ENCODE measurements at regions not wholly inside any gene's neighbourhood (a gene's known extent, or its start where the extent isn't known, plus 50 kb on each side); places are given as distances from the start of the nearest gene placed in this dataset.
"Not testable (repeated sequence)": the region's sequence is repeated elsewhere in the genome, so short reads cannot be mapped to it uniquely, and the experiment has no call there.

DNA sequence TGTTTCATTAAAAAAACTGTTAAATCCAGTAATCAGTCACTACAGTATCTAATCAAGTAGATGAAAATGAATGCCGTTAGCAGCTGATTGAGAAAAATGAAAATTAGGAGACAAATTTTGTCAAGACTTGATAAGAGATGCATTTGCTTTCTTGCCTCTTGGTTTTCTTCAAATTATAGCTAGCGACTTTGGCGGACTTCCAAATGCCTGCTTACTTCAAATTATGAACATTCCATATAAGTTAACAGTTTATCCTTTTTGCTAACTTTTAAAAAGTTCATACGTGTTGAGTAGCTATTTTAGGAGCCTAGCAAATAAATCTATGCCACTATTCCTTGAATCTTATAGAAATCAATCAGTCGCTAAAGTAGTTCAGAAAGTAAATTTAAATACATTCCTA, 58.8 kb downstream of the PPP4R3C start:
- no peak for DNase-seq

DNA sequence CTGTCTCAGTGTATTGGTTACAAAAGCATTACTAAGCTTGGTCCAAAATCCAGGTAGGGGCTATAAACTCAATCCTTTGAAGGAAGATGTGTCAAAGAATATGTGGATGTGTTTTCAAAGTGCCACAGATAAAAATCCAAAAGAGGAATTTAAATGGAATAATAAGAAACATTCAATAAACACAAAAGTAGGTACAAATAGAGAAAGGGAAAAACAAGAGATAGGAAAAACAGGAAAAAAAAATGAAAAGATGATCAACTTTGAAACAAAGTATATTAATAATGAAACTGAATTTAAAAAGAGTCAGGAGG, 64.0 kb downstream of the PPP4R3C start:
- no peak for DNase-seq

- DNase-seq: no peak
Observed at GRCh38 chrX:27391623-27392022, 71.5 kb downstream of the PPP4R3C start.

DNA sequence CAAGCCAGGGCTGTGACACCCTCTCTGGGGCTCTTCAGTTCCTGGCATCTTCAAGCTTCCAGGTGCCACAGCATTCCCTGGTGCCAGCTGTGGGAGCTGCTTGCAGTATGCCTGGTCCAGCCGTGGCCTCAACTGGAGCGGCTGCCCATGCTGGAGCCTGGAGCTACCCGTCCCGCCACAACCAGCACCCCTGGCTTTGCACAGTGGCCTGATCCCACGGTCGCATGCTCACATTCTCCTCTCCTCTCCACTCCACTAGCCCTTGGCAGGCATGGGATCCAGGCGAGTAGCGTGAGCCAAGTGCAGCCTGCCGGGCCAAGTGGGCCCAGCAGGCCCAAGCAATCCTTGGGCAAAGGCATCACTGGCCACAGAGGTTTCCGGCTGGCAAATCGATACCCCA, 81.7 kb downstream of the PPP4R3C start:
- DNase-seq: no peak

- DNase-seq: no peak
Observed at GRCh38 chrX:27380163-27380845, 82.8 kb downstream of the PPP4R3C start.

GRCh38 chrX:27354021-27354420, 109.1 kb downstream of the PPP4R3C start:
- DNase-seq: no peak

DNA sequence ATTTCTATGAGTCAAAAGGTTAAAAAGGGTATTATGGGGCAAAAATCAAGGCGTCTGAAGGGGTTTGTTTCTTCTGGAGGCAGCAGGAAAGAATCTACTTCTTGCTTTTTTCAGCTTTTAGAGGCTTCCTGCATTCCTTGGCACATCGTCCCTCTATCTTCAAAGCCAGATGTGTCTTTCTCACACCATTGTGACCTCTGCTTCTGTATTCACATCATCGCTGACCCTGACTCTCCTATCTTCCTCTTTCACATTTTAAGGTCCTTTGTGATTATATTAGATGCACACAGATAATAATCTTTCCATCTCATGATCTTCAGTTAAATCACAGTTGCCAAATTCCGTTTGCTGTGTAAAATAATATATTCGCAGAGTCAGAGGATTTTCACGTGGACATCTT, 112.7 kb downstream of the PPP4R3C start:
- DNase-seq: no peak

- peak; percentile 42 for DNase-seq
Observed at GRCh38 chrX:27336466-27337091, 126.6 kb downstream of the PPP4R3C start.

DNA sequence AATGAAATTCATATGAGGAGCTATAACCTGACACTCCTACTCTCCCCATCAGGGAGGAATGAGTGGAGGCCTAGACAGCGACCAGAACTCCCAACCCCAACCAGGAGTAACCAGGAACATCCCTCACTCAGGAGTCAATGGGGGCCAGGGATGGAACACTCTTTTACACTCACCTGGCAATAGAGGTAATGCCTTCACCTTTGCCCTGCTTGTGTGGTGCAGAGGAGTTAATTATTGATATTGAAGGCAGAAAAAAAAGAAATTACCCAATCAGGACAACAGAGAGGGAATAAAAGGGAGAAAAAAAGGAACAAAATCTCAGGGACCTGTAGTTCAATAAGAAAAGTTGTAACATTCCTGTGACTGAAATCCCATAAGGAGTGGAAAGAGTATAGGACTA, 141.5 kb downstream of the PPP4R3C start:
- DNase-seq: no peak

GRCh38 chrX:27309406-27309805, 153.7 kb downstream of the PPP4R3C start:
- DNase-seq: no peak

DNA sequence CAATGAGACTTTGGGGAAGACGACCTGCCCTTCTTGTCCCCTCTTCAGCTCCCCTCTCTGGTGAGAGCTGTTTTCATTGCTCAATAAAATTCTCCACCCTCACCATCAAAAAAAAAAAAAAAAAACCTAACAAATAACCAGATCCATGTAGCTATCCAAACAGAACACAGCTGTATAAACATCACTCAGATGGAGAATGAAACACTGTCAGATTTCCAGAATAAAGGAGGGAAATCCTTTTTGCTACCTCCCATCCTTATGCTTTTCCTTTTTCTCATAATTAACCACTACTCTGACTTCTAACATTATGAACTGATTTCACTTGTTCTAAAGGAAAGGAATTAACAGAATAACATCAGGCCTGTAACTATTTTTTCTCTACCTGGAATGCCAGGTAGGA, 155.6 kb downstream of the PPP4R3C start:
- DNase-seq: no peak

- DNase-seq: not testable (repeated sequence)
Observed at GRCh38 chrX:27292552-27292951, 170.6 kb downstream of the PPP4R3C start.

DNA sequence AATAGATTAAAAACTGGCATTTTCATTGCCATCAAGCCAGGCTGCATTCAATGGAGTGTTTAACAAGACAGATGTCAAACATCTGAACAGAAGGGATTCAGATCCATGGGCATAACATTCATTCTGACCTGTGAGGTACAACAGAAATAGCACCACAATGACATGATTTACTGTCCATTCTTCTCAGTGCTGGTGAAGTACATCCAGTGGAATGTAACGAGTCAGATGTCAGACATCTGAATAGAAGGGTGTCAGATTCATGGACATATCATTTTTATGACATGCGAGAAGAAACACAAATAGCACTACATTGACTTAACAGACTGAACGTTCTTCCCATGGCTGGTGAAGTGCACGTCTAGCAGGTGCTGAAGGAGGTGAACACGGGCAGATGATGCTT, 186.4 kb downstream of the PPP4R3C start:
- DNase-seq: no peak

DNA sequence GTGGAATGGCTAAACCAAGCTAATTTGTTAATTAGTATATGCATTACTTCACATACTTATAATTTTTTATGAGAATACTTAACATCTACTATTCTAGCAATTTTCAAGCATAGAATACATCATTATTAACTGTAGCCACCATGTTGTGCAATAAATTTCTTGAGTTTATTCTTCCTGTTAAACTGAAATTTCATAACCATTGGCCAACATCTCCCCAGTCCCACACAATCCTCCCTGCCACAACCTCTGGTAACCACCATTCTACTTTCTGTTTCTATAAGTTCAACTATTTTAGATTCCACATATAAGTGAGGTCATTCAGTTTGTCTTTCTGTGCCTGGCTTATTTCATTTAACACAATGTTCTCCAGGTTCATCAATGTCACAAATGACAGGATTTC, 208.5 kb downstream of the PPP4R3C start:
- DNase-seq: no peak

DNA sequence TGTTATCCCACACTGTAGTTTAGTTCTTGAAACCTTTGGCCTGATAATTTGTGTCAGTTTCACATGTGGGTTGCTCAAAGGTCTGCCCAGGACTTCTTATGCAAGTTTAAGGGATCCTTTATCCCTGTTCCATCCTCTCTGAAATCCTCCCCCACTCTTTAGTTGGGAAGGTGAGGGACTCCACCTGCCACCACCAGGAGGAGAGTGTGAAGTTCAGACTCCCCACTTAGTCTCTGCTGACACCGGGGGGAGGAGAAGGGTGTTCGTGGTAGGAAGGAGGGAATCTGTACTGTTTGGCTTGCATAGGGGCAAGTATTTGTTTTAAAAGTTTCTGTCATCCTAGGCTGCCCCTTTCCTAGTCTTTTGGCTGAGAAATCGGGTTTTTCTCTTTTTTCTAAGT, 211.8 kb downstream of the PPP4R3C start:
- DNase-seq: no peak

DNA sequence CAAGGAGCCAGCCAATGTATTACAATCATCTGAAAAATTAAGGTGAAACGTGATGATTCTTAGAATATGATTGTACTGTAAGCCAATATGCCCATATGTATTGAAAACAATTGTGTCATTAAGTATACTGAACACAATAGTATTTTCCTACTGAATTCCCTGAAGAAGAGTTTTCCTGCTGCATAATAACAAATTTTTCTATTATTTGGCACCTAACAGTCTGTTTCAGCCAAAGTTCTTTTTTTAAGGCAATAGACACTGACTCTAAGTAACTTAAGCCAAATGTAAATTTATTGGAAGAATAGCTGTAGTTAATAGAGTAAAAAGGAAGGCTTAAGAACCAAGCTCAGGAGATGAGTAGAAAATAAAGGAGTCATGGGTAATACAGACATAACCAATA, 220.6 kb downstream of the PPP4R3C start:
- DNase-seq: no peak

- DNase-seq: no peak
Observed at GRCh38 chrX:27241981-27242380, 221.2 kb downstream of the PPP4R3C start.

GRCh38 chrX:27240042-27240441, 223.1 kb downstream of the PPP4R3C start:
- not testable (repeated sequence) for DNase-seq

GRCh38 chrX:27236681-27237080, 226.5 kb downstream of the PPP4R3C start:
- no peak for DNase-seq

DNA sequence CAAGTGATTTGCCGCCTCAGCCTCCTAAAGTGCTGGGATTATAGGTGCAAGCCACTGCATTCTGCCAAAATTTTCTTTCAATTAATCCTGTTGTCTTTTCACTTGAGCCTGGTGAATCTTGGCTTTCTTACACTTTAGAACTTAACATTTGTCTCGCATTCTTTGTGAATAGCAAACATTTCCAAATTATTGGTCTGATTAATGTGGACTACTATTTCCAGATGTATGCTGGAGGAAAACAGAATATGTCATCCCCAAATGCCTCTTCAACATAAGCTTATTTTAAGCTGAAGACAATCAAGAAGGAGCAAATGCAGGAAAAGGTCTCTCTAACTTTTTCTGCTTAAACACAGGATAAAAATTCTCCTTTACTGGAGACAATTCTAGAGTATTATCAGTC, 233.4 kb downstream of the PPP4R3C start:
- peak; percentile 0 for DNase-seq

- DNase-seq: no peak
Observed at GRCh38 chrX:27222661-27223060, 240.5 kb downstream of the PPP4R3C start.

- DNase-seq: peak; percentile 27
Observed at GRCh38 chrX:27186671-27187070, 276.5 kb downstream of the PPP4R3C start.

DNA sequence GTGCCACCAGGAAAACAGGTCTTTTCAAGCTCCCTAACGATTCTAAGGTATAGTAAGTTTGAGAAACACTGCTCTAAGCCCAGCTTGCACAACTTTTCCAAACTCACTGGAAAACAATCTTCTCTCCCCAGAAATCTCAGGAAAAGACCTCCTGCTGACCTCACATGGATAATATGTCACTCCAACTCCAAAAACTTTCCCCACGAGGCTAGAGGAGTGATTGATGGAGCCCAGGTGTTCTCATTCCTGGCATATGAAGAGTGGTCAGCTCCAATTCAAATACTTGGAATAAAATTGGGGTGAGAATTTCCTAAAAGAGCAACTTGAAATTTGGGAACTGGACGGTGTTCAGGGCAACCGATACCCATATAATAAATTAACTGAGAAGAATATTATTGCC, 299.9 kb downstream of the PPP4R3C start:
- DNase-seq: no peak

DNA sequence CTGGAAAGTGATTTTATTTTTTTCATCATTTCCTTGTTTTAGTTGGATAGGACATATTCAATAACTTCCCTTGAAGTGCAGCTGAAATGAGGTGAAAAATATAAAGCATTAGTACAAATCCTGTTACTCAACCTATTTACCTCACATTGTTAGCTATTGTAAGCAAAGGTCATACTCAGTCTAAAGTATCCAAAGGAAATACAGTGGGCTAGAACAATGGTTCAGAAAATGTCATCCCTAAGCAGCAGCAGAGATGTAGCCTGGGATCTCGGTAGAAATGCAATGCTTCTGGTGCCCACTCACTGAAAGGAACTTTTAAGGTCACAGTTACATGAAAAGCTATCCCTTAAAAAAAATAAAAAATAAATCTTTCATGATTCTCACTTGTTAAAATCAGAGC, 300.6 kb downstream of the PPP4R3C start:
- DNase-seq: no peak

DNA sequence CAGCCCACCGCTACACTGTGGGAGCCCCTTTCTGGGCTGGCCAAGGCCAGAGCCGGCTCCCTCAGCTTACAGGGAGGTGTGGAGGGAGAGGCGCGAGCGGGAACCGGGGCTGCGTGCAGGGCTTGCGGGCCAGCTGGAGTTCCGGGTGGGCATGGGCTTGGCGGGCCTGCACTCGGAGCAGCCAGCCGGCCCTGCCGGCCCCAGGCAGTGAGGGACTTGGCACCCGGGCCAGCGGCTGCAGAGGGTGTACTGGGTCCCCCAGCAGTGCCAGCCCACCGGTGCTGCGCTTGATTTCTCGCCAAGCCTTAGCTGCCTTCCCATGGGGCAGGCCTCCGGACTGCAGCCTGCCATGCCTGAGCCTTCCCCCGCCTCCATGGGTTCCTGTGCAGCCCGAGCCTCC, 306.2 kb downstream of the PPP4R3C start:
- DNase-seq: not testable (repeated sequence)
